Calu3 (cell line): ENCODE measurements at regions not wholly inside any gene's neighbourhood (a gene's known extent, or its start where the extent isn't known, plus 50 kb on each side); places are given as distances from the start of the nearest gene placed in this dataset.
"Not testable (repeated sequence)": the region's sequence is repeated elsewhere in the genome, so short reads cannot be mapped to it uniquely, and the experiment has no call there.

Experiments
- BruUV-seq: library from RNA; stranded (reverse); fragments of 400-500 nt; replicated peaks from 2 replicates; lab custom pipeline; 2021; lab: Mats Ljungman, UMichigan
- CTCF ChIA-PET: fragments of 300-600 bp; sonication (Branson Sonifier 250); formaldehyde crosslinking; loops from one replicate; lab custom pipeline; 2022; ENCODE audit warnings: antibody characterized with exemption; lab: Charles Lee
- DNase-seq: peaks from one replicate; pipeline ENCODE4 v3.0.0; 2022
- H3K27ac Mint-ChIP-seq: one replicate; pipeline ENCODE4 v1.8.0; 2022; ENCODE audit warnings: mixed read lengths; ENCODE audit not compliant: unreplicated experiment
- H3K27me3 Mint-ChIP-seq: one replicate; pipeline ENCODE4 v1.8.0; 2022; ENCODE audit warnings: mixed read lengths; ENCODE audit not compliant: unreplicated experiment
- H3K36me3 Mint-ChIP-seq: one replicate; pipeline ENCODE4 v1.8.0; 2022; ENCODE audit warnings: mild to moderate bottlenecking, moderate library complexity, mixed read lengths; ENCODE audit not compliant: insufficient read depth, unreplicated experiment
- H3K4me1 Mint-ChIP-seq: one replicate; pipeline ENCODE4 v1.8.0; 2022; ENCODE audit warnings: mild to moderate bottlenecking, low read depth, mixed read lengths; ENCODE audit not compliant: unreplicated experiment
- H3K4me3 Mint-ChIP-seq: one replicate; pipeline ENCODE4 v1.8.0; 2022; ENCODE audit warnings: mild to moderate bottlenecking, low read depth, moderate library complexity, mixed read lengths; ENCODE audit not compliant: unreplicated experiment
- H3K9me3 Mint-ChIP-seq: one replicate; pipeline ENCODE4 v1.8.0; 2022; ENCODE audit warnings: low read depth, mixed read lengths; ENCODE audit not compliant: unreplicated experiment
- intact Hi-C: fragments of 100-400 bp; cut with micrococcal nuclease; formaldehyde crosslinking; loops from one replicate; pipeline ENCODE4 v1.10.0; 2022; ENCODE audit not compliant: unreplicated experiment

DNA sequence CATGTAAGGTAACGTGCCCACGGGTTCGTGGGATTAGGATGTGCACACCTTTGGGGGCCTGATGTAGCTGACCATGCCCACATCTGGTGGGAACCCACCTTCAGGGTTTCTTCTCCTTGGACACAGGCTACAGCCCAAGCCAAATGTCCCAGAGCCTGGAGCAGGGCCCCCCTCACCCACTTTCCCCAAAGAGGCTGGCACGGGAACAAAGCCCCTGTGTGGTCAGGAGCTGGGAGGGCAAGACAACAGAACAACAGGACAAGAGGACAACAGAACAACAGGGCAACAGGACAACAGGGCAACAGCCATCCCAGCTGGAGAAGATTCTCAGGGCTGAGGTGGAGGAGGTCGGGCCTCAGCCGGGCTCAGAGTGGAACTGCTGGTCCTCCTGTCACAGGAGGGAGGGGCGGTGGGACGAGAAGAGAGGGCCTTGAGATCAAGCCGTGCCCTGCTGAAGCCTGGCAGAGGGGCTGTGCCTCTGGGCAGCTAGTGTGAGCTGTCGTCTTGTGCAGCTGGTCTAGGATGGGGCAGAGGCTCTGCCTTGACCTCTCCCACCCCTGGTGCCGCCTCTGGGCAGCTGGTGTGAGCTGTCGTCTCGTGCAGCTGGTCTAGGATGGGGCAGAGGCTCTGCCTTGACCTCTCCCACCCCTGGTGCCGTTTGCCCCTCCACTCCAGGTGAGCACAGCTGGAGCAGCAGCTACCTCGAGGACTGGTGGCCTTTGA lies 323.7 kb downstream of the CACNA1B start:
- intact Hi-C loops, H3K9me3 Mint-ChIP-seq, H3K27ac Mint-ChIP-seq, CTCF ChIA-PET, H3K36me3 Mint-ChIP-seq, DNase-seq, H3K4me3 Mint-ChIP-seq, BruUV-seq, H3K4me1 Mint-ChIP-seq: not testable (repeated sequence)
- H3K27me3 Mint-ChIP-seq: peaks cover 32% of the 10 kb centered on the region

DNA sequence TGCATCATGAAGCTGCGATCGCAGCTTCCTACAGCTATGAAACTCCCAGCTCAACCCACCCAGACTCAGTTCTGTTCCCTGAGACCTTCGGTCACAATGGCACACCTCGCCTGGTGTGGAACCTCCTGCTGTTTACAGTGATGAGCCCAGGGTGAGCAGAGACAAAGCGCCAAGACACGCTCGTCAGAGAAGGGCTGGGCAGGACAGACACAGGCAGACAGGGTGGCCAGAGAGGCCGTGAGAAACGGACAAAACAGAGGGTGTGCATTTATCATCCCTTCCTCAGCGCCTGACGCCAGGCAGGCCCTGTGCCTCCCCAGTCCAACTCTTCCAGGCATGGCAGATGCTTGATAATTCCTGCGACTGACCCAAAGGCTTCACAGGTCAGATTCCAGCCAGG lies 324.5 kb downstream of the CACNA1B start:
- H3K36me3 Mint-ChIP-seq, intact Hi-C loops: not testable (repeated sequence)

DNA sequence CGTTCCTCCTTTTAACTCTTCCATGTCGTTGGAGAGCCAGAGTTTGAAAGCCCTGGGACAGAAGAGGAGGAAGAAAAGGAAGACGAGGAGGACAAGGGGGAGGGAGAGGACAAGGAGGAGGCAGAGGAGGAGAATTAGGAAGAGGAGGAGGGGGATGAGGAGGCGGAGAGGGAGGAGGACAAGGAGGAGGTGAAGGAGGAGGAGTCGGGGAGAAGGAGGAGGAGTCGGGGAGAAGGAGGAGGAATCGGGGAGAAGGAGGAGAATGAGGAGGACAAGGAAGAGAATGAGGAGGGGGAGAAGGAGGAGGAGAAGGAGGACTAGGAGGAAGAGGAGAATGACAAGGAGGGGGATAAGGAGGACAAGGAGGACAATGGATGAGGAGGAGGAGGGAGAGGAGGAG lies 325.7 kb downstream of the CACNA1B start:
- H3K36me3 Mint-ChIP-seq, BruUV-seq, H3K9me3 Mint-ChIP-seq, H3K27ac Mint-ChIP-seq, CTCF ChIA-PET, H3K4me3 Mint-ChIP-seq, intact Hi-C loops, H3K4me1 Mint-ChIP-seq, DNase-seq: not testable (repeated sequence)
- peaks cover 33% of the 10 kb centered on the region for H3K27me3 Mint-ChIP-seq

More for the DNA sequence above, 324.5 kb downstream of the CACNA1B start:
- H3K27ac Mint-ChIP-seq, H3K4me1 Mint-ChIP-seq, CTCF ChIA-PET, BruUV-seq, H3K4me3 Mint-ChIP-seq, DNase-seq, H3K9me3 Mint-ChIP-seq: not testable (repeated sequence)
- H3K27me3 Mint-ChIP-seq: peaks cover 32% of the 10 kb centered on the region

DNA sequence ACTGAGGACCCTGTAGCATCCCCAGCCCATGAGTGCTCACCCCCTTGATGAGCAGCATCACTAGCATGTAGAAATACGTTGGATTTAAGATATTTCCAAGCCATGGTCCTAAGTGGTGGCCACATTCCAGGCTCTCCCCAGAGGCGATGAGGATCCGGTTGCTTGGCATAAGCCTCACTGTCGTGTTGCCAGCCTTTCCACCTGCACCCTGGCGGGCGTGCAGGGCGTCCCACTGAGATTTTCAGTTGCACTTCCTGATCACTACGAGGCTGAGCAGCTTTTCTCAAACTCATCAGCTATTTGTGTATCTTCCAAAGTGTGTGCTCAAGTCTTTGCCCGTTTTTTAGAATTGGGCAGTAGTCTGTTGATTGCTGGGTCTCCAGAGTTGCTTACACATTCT lies 326.3 kb downstream of the CACNA1B start:
- intact Hi-C loops, H3K36me3 Mint-ChIP-seq, H3K4me1 Mint-ChIP-seq, CTCF ChIA-PET, DNase-seq, H3K27ac Mint-ChIP-seq, H3K4me3 Mint-ChIP-seq, H3K9me3 Mint-ChIP-seq, BruUV-seq: not testable (repeated sequence)
- peaks cover 39% of the 10 kb centered on the region for H3K27me3 Mint-ChIP-seq

DNA sequence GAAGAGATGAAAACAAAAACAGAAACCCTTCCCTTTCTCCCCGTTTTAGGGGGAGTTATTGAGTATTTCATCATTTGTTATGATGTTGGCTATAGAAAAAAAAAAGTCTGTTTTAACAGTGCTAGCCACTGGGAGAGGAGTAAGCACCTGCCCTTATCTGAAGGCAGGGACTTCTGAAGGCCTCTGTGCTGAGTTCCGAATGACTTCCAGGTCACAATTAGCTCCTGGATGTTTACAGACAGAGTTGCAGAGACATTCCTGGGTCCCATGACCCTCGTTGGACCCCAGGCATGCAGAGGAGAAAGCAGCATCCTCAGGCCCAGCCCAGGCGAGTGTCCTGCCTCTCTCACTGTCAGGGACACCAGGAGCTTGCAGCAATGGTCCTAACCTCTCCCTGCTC lies 328.5 kb downstream of the CACNA1B start:
- intact Hi-C loops, H3K4me1 Mint-ChIP-seq, H3K9me3 Mint-ChIP-seq, H3K36me3 Mint-ChIP-seq, DNase-seq, CTCF ChIA-PET, H3K4me3 Mint-ChIP-seq, BruUV-seq, H3K27ac Mint-ChIP-seq: not testable (repeated sequence)
- peaks cover 38% of the 10 kb centered on the region for H3K27me3 Mint-ChIP-seq

DNA sequence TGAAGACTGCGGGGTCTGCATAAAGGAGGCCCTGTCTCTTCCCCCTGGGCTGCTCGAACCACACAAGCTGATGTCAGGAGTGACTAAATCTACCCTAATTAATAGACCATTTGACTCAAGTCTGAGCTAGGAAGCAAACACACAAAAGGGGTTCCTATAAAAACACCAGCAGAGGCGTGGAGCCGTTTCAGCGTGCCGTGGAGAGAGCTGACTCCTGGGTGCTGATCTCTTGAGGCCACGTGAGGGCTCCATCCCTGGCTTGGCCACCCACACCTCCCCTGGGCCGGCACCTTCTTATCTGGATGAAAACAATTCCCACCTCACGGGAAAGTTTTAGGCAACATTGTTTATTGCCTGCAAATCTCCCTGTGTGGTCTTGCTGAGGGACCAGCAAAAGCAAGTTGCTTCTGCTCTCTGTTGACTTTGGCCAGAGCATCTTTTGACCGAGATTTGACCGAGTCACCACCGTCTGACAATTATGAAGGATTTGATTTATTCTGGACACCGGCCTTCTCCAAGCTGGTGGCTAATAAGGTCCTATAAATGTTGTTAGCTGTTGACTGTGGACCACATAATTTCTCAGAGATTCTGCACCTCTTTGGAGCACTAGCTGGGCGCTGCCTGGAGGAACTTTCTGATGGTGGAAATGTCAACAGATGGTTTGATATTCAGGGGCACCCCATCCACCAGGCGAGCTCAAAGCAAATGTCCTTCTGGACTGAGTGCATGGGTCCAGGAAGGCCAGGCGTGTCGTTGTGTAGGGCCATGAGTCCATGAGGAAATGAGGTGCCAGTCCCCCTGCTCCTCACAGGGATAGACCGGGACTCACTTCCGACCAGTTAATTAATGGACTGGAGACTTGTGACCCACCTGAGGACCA lies 330.0 kb downstream of the CACNA1B start:
- H3K4me1 Mint-ChIP-seq, BruUV-seq, intact Hi-C loops, CTCF ChIA-PET, H3K9me3 Mint-ChIP-seq, DNase-seq, H3K27ac Mint-ChIP-seq, H3K4me3 Mint-ChIP-seq, H3K36me3 Mint-ChIP-seq: not testable (repeated sequence)
- peaks cover 36% of the 10 kb centered on the region for H3K27me3 Mint-ChIP-seq

DNA sequence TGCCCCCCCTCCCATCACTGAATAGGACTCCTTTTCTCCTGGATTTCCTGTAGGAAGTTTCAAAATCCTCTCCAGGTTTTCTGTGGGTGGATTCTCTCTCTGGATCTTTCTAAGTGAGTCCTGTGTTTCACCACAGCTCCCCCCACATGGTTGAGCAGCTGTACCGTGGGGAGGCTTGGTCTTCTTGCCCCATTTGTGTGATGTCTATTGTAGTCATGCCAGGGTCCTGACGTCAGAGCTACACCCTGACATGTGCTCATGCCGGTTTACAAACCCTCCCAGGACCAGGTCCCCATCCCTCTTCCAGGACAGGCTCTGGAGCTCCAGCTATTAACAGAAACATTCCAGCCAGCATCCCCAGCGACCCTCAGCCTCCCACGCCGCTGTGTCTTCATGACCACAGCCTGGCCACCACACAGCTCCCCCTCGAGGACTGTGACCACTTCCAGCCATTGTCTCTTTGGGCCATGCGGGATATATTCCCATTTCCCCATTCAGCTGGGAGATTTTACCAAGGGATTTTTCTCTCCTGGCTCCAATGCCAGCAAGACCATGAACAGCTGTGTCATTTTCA lies 331.6 kb downstream of the CACNA1B start:
- H3K4me3 Mint-ChIP-seq, H3K27ac Mint-ChIP-seq, CTCF ChIA-PET, intact Hi-C loops, DNase-seq, H3K4me1 Mint-ChIP-seq, H3K9me3 Mint-ChIP-seq, H3K36me3 Mint-ChIP-seq, BruUV-seq: not testable (repeated sequence)
- peaks cover 23% of the 10 kb centered on the region for H3K27me3 Mint-ChIP-seq

DNA sequence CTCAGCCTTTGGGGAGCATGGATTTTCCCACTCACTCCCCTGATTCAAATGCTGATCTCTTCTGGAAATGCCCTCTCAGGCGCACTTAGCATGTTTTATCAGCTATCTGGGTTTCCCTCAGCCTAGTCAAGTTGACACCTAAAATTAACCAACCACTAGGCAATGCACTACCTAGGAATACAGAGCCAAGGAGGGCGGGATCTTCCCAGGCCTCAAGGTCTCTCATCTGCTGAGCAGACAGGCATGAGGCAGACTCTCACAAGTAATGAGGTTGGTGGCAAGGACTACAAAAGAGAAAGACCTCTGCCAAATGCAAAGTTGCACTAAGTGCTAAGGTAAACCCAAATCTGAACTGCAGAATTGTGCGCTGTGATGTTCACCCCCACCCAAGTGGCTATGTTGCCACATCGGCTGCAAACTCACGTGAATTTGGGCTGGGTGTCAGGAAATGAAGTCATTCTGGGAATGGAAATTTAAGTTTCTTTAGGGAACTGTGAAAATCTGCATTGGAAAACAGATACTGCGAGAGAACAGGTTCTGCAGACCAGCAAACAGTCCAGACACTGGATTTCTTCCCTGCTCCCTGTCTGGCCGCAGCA lies 332.9 kb downstream of the CACNA1B start:
- intact Hi-C loops, DNase-seq, H3K4me3 Mint-ChIP-seq, BruUV-seq, H3K9me3 Mint-ChIP-seq, H3K36me3 Mint-ChIP-seq, CTCF ChIA-PET, H3K4me1 Mint-ChIP-seq, H3K27ac Mint-ChIP-seq: not testable (repeated sequence)
- peaks cover 23% of the 10 kb centered on the region for H3K27me3 Mint-ChIP-seq

DNA sequence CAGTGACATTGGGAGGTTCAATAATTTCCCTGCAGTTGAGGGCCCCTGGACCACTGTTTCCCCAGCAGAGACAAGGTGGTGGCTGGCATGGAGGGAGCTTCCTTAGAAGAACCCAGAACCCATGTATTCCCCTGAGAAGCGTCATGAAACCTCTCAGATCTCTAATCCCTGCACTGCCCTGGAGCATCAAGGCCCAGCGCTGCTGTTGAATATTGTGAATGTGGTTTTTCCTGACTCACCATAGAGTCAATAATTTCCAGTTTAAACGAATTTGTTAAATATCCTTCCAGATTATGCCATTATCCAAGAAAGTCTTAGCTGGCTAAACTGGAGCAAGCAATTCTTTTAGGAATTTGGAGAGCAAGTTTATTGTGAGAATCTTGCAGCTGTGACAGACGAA lies 333.5 kb downstream of the CACNA1B start:
- DNase-seq, intact Hi-C loops, CTCF ChIA-PET, H3K27ac Mint-ChIP-seq, H3K4me3 Mint-ChIP-seq, H3K4me1 Mint-ChIP-seq, H3K9me3 Mint-ChIP-seq, BruUV-seq, H3K36me3 Mint-ChIP-seq: not testable (repeated sequence)
- H3K27me3 Mint-ChIP-seq: peaks cover 23% of the 10 kb centered on the region
